Transverse colon (tissue), 4 donors: ENCODE measurements at regions not wholly inside any gene's neighbourhood (a gene's known extent, or its start where the extent isn't known, plus 50 kb on each side); places are given as distances from the start of the nearest gene placed in this dataset.

ENCODE experiments used
- CTCF ChIP-seq, 5 experiments: fragments of 200-600 bp in 3 of 5; fragments of 450-650 bp in 2 of 5; sonication (generic) in 3 of 5; IDR thresholded peaks; 1 replicate in 2 of 5; 2 replicates in 3 of 5; pipeline ENCODE4 v1.5.1; 2016 to 2017; ENCODE audit warnings: antibody characterized with exemption in 5 of 5, inconsistent platforms in 3 of 5, mild to moderate bottlenecking in 2 of 5, moderate library complexity in 1 of 5
- POLR2A ChIP-seq: fragments of 450-650 bp; IDR thresholded peaks from one replicate; pipeline ENCODE4 v1.6.1; 2016; ENCODE audit warnings: antibody characterized with exemption, mild to moderate bottlenecking, moderate library complexity
- POLR2AphosphoS5 ChIP-seq, 3 donors: sonication (generic); formaldehyde crosslinking; IDR thresholded peaks; one replicate each; pipeline ENCODE4 v1.6.1; 2016; ENCODE audit warnings: antibody characterized with exemption in 3 of 3

GRCh38 chr11:21817696-21818095 is 375.2 kb upstream of the ANO5 start:
- TF ChIP-seq CTCF (IDR thresholded peaks at IDR 0.05) (no peak), POLR2AphosphoS5 (IDR thresholded peaks at IDR 0.05) (no peak), POLR2A (no peak)
